ENCODE measurements at regions not wholly inside any gene's neighbourhood (a gene's known extent, or its start where the extent isn't known, plus 50 kb on each side); places are given as distances from the start of the nearest gene placed in this dataset.
"Not testable (repeated sequence)": the region's sequence is repeated elsewhere in the genome, so short reads cannot be mapped to it uniquely, and the experiment has no call there.

DNA sequence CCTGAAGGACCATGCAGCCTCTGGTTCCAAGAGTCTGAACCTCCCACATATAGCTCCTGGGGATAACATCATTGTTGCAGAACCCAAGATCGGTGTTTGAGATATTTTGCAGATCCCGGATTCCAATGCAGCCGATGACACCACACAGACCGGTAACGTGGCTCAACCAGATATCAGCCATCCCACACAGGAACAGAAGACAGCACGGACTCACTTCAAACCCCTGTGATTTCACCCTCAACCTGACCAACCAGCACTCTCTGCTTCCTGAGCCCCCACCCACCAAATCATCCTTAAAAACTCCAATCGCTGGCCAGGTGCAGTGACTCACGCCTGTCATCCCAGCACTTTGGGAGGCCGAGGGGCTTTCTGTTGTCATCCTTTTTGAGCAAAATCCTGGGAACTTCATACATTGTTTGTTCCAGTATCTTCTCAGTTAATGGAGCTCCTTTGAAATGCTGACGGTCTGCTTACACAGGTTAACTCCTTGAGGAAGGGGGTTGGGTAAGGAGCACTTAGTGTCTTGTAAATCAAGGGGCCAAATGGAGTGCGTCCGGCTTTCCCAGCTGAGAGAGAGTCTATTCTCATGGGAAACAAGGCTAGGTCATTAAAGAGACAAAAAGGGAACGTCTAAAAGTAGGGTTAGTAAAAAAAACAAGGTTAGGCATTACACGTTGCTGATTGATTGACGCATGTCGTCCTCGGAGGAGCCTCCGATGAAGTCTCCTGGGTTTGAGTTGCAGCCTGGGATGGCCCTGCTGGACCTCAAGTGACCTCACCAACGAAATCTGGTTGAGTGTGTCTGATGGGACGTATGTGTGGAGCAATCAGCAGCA lies 230.4 kb downstream of the CRLF2 start:
- Mint-ChIP-seq H3K27me3 (peaks cover 32% of the 10 kb centered on the region), H3K36me3 (no peaks in the 10 kb centered on the region), H3K9me3 (peaks cover 3% of the 10 kb centered on the region), H3K4me3 (peak overlapping the region; percentile 20), H3K27ac (peak overlapping the region; percentile 39), H3K4me1 (ENCODE audit: unreplicated experiment) (peaks cover 20% of the 10 kb centered on the region)
- no peak for DNase-seq (ENCODE audit: extremely low spot score, unreplicated experiment)
- TF ChIP-seq CTCF (conservative IDR thresholded peaks at IDR 0.05) = no peak

GRCh38 chrX:980587-981235 lies 231.7 kb downstream of the CRLF2 start:
- no peak for TF ChIP-seq CTCF (conservative IDR thresholded peaks at IDR 0.05)
- Mint-ChIP-seq H3K4me3 (peak overlapping the region; percentile 55), H3K27me3 (peaks cover 32% of the 10 kb centered on the region), H3K27ac (no peak overlapping the region), H3K9me3 (peaks cover 5% of the 10 kb centered on the region), H3K4me1 (ENCODE audit: unreplicated experiment) (peaks cover 20% of the 10 kb centered on the region), H3K36me3 (no peaks in the 10 kb centered on the region)
- no peak for DNase-seq (ENCODE audit: extremely low spot score, unreplicated experiment)

GRCh38 chrX:979127-979526 lies 233.3 kb downstream of the CRLF2 start:
- H3K27me3 Mint-ChIP-seq = peaks cover 32% of the 10 kb centered on the region
- H3K9me3 Mint-ChIP-seq = not testable (repeated sequence)

GRCh38 chrX:973010-973632 lies 239.3 kb downstream of the CRLF2 start:
- no peak overlapping the region for H3K27ac Mint-ChIP-seq
- H3K9me3 Mint-ChIP-seq = peaks cover 5% of the 10 kb centered on the region
- no peak for TF ChIP-seq CTCF (conservative IDR thresholded peaks at IDR 0.05)
- no peak overlapping the region for H3K4me3 Mint-ChIP-seq
- no peak for DNase-seq (ENCODE audit: extremely low spot score, unreplicated experiment)
- peaks cover 4% of the 10 kb centered on the region for H3K27me3 Mint-ChIP-seq
- no peaks in the 10 kb centered on the region for H3K36me3 Mint-ChIP-seq
- no peaks in the 10 kb centered on the region for H3K4me1 Mint-ChIP-seq (ENCODE audit: unreplicated experiment)

More at GRCh38 chrX:979127-979526, 233.3 kb downstream of the CRLF2 start:
- peaks cover 20% of the 10 kb centered on the region for H3K4me1 Mint-ChIP-seq (ENCODE audit: unreplicated experiment)
- not testable (repeated sequence) for H3K36me3 Mint-ChIP-seq; H3K27ac Mint-ChIP-seq; DNase-seq (ENCODE audit: extremely low spot score, unreplicated experiment); H3K4me3 Mint-ChIP-seq

GRCh38 chrX:968148-968965 lies 244.1 kb downstream of the CRLF2 start:
- Mint-ChIP-seq H3K4me1 (ENCODE audit: unreplicated experiment) (peaks cover 5% of the 10 kb centered on the region), H3K27ac (no peak overlapping the region), H3K4me3 (no peak overlapping the region)

More at GRCh38 chrX:968148-968965, 244.1 kb downstream of the CRLF2 start:
- no peak for TF ChIP-seq CTCF (conservative IDR thresholded peaks at IDR 0.05)
- H3K27me3 Mint-ChIP-seq = peaks cover 13% of the 10 kb centered on the region
- H3K36me3 Mint-ChIP-seq = no peaks in the 10 kb centered on the region
- DNase-seq (ENCODE audit: extremely low spot score, unreplicated experiment) = peak; percentile 48
- no peaks in the 10 kb centered on the region for H3K9me3 Mint-ChIP-seq

All from type B pancreatic cell (in vitro differentiated cells).